ENCODE measurements at regions not wholly inside any gene's neighbourhood (a gene's known extent, or its start where the extent isn't known, plus 50 kb on each side); places are given as distances from the start of the nearest gene placed in this dataset.

DNA sequence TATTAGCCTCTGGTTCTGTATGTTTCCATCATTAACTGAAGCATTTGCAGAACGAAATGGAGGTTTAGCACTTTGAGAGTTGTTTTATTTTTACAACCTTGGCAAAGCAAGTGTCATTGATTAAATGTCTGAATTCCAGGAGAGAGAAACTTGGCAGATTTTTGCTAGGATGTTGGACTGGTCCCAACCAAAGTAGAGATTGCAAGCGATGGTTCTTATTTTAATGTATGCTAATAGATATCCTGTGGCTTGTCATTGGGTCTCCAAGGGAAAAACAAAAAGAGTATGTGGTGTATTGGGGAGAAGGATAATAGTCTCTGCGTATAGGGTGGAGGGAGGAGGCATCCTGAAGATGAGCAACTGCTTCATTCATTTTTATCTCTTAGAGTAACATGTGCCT is 457.2 kb upstream of the RUNX1 start:
- H3K4me3 ChIP-seq (replicated peaks; ENCODE audit: insufficient read depth, low read length): no peak overlapping the region
- no peak for DNase-seq (ENCODE audit: low read depth in 1 of 2, low spot score in 1 of 2)
- H3K27me3 ChIP-seq (ENCODE audit: insufficient read depth, poor library complexity, severe bottlenecking): no peaks in the 10 kb centered on the region
- H3K27ac ChIP-seq (replicated peaks): no peak overlapping the region
- TF ChIP-seq CTCF (IDR thresholded peaks at IDR 0.05; ENCODE audit: insufficient read depth, low read length) (no peak), POLR2AphosphoS5 (IDR thresholded peaks at IDR 0.05; ENCODE audit: low read depth) (no peak)

- Histone ChIP-seq H3K27me3 (ENCODE audit: insufficient read depth, poor library complexity, severe bottlenecking) (no peaks in the 10 kb centered on the region), H3K27ac (replicated peaks) (no peak overlapping the region), H3K4me3 (replicated peaks; ENCODE audit: insufficient read depth, low read length) (no peak overlapping the region)
- DNase-seq (ENCODE audit: low read depth in 1 of 2, low spot score in 1 of 2): no peak
- no peak for TF ChIP-seq CTCF (IDR thresholded peaks at IDR 0.05; ENCODE audit: insufficient read depth, low read length)
- TF ChIP-seq SPI1 (IDR thresholded peaks at IDR 0.05; ENCODE audit: borderline replicate concordance, low read depth): no peak
- TF ChIP-seq, protein P1, sequence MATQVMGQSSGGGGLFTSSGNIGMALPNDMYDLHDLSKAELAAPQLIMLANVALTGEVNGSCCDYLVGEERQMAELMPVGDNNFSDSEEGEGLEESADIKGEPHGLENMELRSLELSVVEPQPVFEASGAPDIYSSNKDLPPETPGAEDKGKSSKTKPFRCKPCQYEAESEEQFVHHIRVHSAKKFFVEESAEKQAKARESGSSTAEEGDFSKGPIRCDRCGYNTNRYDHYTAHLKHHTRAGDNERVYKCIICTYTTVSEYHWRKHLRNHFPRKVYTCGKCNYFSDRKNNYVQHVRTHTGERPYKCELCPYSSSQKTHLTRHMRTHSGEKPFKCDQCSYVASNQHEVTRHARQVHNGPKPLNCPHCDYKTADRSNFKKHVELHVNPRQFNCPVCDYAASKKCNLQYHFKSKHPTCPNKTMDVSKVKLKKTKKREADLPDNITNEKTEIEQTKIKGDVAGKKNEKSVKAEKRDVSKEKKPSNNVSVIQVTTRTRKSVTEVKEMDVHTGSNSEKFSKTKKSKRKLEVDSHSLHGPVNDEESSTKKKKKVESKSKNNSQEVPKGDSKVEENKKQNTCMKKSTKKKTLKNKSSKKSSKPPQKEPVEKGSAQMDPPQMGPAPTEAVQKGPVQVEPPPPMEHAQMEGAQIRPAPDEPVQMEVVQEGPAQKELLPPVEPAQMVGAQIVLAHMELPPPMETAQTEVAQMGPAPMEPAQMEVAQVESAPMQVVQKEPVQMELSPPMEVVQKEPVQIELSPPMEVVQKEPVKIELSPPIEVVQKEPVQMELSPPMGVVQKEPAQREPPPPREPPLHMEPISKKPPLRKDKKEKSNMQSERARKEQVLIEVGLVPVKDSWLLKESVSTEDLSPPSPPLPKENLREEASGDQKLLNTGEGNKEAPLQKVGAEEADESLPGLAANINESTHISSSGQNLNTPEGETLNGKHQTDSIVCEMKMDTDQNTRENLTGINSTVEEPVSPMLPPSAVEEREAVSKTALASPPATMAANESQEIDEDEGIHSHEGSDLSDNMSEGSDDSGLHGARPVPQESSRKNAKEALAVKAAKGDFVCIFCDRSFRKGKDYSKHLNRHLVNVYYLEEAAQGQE (IDR thresholded peaks at IDR 0.05; ENCODE audit: insufficient replicate concordance, low read depth): no peak
- no peak for TF ChIP-seq GABPA (IDR thresholded peaks at IDR 0.05; ENCODE audit: low read depth)
- TF ChIP-seq POLR2AphosphoS5 (IDR thresholded peaks at IDR 0.05; ENCODE audit: low read depth): no peak
These were observed 455.9 kb upstream of the RUNX1 start for GRCh38 chr21:35504951-35505466.

GRCh38 chr21:35504277-35504676 is 455.2 kb upstream of the RUNX1 start:
- Histone ChIP-seq H3K27me3 (ENCODE audit: insufficient read depth, poor library complexity, severe bottlenecking) (no peaks in the 10 kb centered on the region), H3K27ac (replicated peaks) (no peak overlapping the region), H3K4me3 (replicated peaks; ENCODE audit: insufficient read depth, low read length) (no peak overlapping the region)
- TF ChIP-seq CTCF (IDR thresholded peaks at IDR 0.05; ENCODE audit: insufficient read depth, low read length) (no peak), SPI1 (IDR thresholded peaks at IDR 0.05; ENCODE audit: borderline replicate concordance, low read depth) (no peak)
- DNase-seq (ENCODE audit: low read depth in 1 of 2, low spot score in 1 of 2): no peak

GRCh38 chr21:35503671-35504070 is 454.6 kb upstream of the RUNX1 start:
- Histone ChIP-seq H3K27me3 (ENCODE audit: insufficient read depth, poor library complexity, severe bottlenecking) (no peaks in the 10 kb centered on the region), H3K27ac (replicated peaks) (no peak overlapping the region), H3K4me3 (replicated peaks; ENCODE audit: insufficient read depth, low read length) (no peak overlapping the region)
- DNase-seq (ENCODE audit: low read depth in 1 of 2, low spot score in 1 of 2): no peak
- TF ChIP-seq POLR2AphosphoS5 (IDR thresholded peaks at IDR 0.05; ENCODE audit: low read depth) (no peak), CTCF (IDR thresholded peaks at IDR 0.05; ENCODE audit: insufficient read depth, low read length) (no peak), GABPA (IDR thresholded peaks at IDR 0.05; ENCODE audit: low read depth) (no peak), SPI1 (IDR thresholded peaks at IDR 0.05; ENCODE audit: borderline replicate concordance, low read depth) (no peak; the same call in 1 of the 2 replicates)
- TF ChIP-seq, protein P1 (IDR thresholded peaks at IDR 0.05; ENCODE audit: insufficient replicate concordance, low read depth): no peak

Data from HL-60 (cell line).